ENCODE measurements at regions not wholly inside any gene's neighbourhood (a gene's known extent, or its start where the extent isn't known, plus 50 kb on each side); places are given as distances from the start of the nearest gene placed in this dataset.

DNA sequence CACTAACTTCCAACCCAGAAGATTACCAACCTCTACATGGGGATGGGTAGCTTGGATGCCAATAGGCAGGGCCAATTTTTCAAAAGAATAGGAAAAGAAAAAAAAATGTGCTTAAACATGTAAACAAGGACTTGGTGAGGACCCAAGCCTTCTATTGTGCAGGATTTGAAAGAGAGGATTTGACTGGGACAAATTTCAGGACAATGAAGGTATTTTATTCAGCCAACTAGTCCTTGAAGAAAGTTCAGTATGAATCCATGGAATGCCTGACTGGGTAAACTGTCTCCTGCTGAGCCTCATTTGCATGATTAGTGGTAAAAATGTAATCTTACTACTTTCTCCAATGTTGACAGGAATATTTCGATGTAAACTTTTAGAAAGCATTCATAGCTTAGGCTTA, 192.5 kb upstream of the RORB start:
- DNase-seq (no peak), ATAC-seq (no peak)
- no peaks in the 10 kb centered on the region for H3K4me1 ChIP-seq
- 23 to 29% methylated on average over 1 of the region's 1 CpG for WGBS, 2 donors
- no peak overlapping the region for H3K27ac ChIP-seq
- no peaks in the 10 kb centered on the region for H3K36me3 ChIP-seq (replicated peaks in 1 of 2; ENCODE audit: insufficient read depth in 1 of 2, low read depth in 2 of 2)
- TF ChIP-seq POLR2A (IDR thresholded peaks at IDR 0.05) = no peak
- H3K9me3 ChIP-seq = no peaks in the 10 kb centered on the region
- intact Hi-C loops (cut with DNase I) = no loop called here
- no peak overlapping the region for H3K4me3 ChIP-seq
- H3K27me3 ChIP-seq = no peaks in the 10 kb centered on the region

DNA sequence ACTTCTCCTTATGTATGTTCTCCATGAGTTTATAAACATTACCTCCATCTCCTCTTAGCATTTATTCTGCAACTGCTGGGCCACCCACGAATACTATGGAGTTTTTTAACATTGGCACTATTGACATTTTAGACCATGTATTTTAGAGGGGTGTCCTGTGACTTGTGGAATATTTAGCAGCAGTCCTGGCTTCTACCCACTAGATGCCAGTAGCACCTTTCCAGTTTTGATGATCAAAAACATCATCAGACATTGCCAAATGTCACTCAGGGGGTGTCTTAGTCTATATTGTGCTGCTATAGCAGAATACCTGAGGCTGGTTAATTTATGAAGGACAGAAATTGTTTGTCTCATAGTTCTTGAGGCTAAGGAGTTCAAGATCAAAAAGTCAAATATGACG, 187.5 kb upstream of the RORB start:
- no peak for DNase-seq
- 35 to 38% methylated on average over 2 of the region's 2 CpGs for WGBS, 2 donors
- intact Hi-C loops (cut with DNase I) = no loop called here
- Histone ChIP-seq H3K27me3 (no peaks in the 10 kb centered on the region), H3K4me1 (no peaks in the 10 kb centered on the region), H3K36me3 (replicated peaks in 1 of 2; ENCODE audit: insufficient read depth in 1 of 2, low read depth in 2 of 2) (no peaks in the 10 kb centered on the region), H3K27ac (no peak overlapping the region), H3K9me3 (no peaks in the 10 kb centered on the region), H3K4me3 (no peak overlapping the region)
- TF ChIP-seq, protein P1, sequence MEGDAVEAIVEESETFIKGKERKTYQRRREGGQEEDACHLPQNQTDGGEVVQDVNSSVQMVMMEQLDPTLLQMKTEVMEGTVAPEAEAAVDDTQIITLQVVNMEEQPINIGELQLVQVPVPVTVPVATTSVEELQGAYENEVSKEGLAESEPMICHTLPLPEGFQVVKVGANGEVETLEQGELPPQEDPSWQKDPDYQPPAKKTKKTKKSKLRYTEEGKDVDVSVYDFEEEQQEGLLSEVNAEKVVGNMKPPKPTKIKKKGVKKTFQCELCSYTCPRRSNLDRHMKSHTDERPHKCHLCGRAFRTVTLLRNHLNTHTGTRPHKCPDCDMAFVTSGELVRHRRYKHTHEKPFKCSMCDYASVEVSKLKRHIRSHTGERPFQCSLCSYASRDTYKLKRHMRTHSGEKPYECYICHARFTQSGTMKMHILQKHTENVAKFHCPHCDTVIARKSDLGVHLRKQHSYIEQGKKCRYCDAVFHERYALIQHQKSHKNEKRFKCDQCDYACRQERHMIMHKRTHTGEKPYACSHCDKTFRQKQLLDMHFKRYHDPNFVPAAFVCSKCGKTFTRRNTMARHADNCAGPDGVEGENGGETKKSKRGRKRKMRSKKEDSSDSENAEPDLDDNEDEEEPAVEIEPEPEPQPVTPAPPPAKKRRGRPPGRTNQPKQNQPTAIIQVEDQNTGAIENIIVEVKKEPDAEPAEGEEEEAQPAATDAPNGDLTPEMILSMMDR (IDR thresholded peaks at IDR 0.05) = no peak
- TF ChIP-seq POLR2A (IDR thresholded peaks at IDR 0.05) = no peak
- ATAC-seq = no peak

DNA sequence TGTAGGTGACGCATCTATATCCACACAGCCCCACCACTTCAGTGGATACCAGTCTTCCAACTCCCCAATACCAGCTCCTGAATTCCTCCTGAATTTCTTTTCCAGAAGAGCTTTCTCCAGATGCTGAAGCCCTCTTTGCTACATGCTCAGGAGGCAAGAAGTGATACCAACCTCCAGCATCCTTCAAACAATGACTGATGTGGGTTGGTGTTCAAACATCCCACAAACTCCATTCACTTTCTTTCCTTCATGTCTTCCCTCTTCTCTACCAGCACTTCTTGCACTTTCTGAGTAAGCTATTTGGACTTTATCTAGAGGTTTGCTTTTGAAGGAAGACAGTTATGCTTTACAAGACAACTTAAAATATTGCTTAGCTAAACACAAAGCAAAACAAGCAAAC, 179.9 kb upstream of the RORB start:
- no peaks in the 10 kb centered on the region for H3K27me3 ChIP-seq
- TF ChIP-seq POLR2A (IDR thresholded peaks at IDR 0.05) = no peak
- TF ChIP-seq, protein P1 (IDR thresholded peaks at IDR 0.05) = no peak
- DNase-seq (no peak), ATAC-seq (no peak)
- no peak overlapping the region for H3K4me3 ChIP-seq
- H3K27ac ChIP-seq = no peak overlapping the region
- H3K9me3 ChIP-seq = no peaks in the 10 kb centered on the region
- WGBS, 2 donors = 38 to 81% methylated on average over 1 of the region's 1 CpG
- H3K36me3 ChIP-seq (replicated peaks in 1 of 2; ENCODE audit: insufficient read depth in 1 of 2, low read depth in 2 of 2) = no peaks in the 10 kb centered on the region
- intact Hi-C loops (cut with DNase I) = no loop called here
- H3K4me1 ChIP-seq = no peaks in the 10 kb centered on the region

DNA sequence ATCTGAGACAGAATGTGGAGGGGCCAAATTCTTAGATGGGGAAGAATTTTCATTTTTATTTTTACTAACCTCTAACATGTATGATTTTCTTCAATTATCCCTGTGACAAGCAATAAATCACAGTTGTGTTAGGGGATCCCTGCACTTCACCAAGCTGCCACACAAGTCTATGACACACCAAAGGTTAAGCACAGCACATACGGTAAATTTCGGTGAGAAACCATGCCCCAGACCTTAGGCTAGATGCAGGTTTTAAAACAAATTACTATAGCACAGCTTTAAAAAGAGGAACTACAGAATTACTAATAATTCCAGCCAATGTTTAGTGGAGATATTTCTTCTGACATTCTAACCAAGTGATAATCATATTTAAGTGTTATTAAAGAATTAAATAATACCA, 175.7 kb upstream of the RORB start:
- TF ChIP-seq, protein P1 (IDR thresholded peaks at IDR 0.05) = no peak
- no peak for TF ChIP-seq POLR2A (IDR thresholded peaks at IDR 0.05)
- H3K4me3 ChIP-seq = no peak overlapping the region
- WGBS, 2 donors = 65 to 74% methylated on average over 2 of the region's 2 CpGs
- no peaks in the 10 kb centered on the region for H3K27me3 ChIP-seq
- no peaks in the 10 kb centered on the region for H3K9me3 ChIP-seq
- DNase-seq = no peak
- no peaks in the 10 kb centered on the region for H3K4me1 ChIP-seq
- intact Hi-C loops (cut with DNase I) = no loop called here
- no peaks in the 10 kb centered on the region for H3K36me3 ChIP-seq (replicated peaks in 1 of 2; ENCODE audit: insufficient read depth in 1 of 2, low read depth in 2 of 2)
- H3K27ac ChIP-seq = no peak overlapping the region
- no peak for ATAC-seq

DNA sequence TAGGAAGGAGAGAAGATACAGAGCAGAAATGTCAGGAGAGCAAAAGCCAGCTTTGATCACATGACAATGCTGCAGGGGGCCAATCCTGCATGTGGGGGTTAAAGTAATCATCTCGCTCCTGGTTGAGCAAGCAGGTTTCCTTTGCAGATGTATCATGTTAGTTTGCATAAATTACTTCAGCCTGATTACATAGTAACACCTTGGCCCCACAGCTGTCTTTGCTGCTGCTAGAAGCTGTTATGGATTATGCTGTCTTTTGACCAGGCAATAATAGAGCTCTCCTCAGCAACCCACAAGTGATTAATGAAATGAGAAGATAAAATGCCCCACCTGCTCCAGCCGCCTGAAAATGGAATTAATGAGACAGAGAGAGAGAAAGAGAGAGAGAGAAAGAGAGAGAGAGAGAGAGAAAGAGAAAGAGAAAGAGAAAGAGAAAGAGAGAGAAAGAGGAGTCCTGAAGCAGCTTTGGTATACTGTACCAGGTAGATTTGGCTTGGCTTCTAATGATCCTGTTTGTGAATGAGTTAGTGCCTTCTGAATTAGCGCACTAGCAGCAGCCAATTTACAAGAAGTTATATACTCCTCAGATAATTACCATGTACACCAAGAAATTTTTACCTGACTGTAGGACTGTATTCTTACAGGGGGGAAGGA, 174.3 kb upstream of the RORB start:
- Histone ChIP-seq H3K4me3 (no peak overlapping the region), H3K36me3 (replicated peaks in 1 of 2; ENCODE audit: insufficient read depth in 1 of 2, low read depth in 2 of 2) (no peaks in the 10 kb centered on the region), H3K4me1 (no peaks in the 10 kb centered on the region), H3K27ac (no peak overlapping the region), H3K27me3 (no peaks in the 10 kb centered on the region), H3K9me3 (no peaks in the 10 kb centered on the region)
- intact Hi-C loops (cut with DNase I) = no loop called here
- peak in 2 of 4 donors; percentile 2 to 6 for DNase-seq
- no peak for TF ChIP-seq POLR2A (IDR thresholded peaks at IDR 0.05)
- TF ChIP-seq, protein P1 (IDR thresholded peaks at IDR 0.05) = no peak
- WGBS, 2 donors = 34 to 36% methylated on average over 3 of the region's 3 CpGs
- ATAC-seq = no peak

Data from body of pancreas (tissue), 4 donors.